ENCODE measurements at regions not wholly inside any gene's neighbourhood (a gene's known extent, or its start where the extent isn't known, plus 50 kb on each side); places are given as distances from the start of the nearest gene placed in this dataset.

- ATAC-seq (ENCODE audit: insufficient read depth, low FRiP score) (no peak), DNase-seq (no peak)
- TF ChIP-seq CTCF (IDR thresholded peaks at IDR 0.05; ENCODE audit: control extremely low read depth, extremely low read depth) = no peak
- Histone ChIP-seq H3K9me3 (ENCODE audit: control insufficient read depth in 4 of 4, insufficient read depth in 3 of 4, low read length in 3 of 4) (peaks cover 0 to 3% (median 0%) of the 10 kb centered on the region in 4 donors), H3K27ac (ENCODE audit: low read depth in 1 of 2, low read length in 1 of 2) (no peak overlapping the region), H3K4me1 (ENCODE audit: control insufficient read depth in 5 of 5, insufficient read depth in 5 of 5, low read length in 5 of 5) (no peaks in the 10 kb centered on the region), H3K4me3 (no peak overlapping the region), H3K9ac (ENCODE audit: insufficient read depth in 1 of 2, low read length in 2 of 2) (no peak overlapping the region), H3K27me3 (ENCODE audit: control insufficient read depth in 3 of 3, insufficient read depth in 3 of 3, low read length in 2 of 3) (no peaks in the 10 kb centered on the region), H3K36me3 (ENCODE audit: control insufficient read depth in 4 of 4, insufficient read depth in 4 of 4, low read length in 4 of 4) (no peaks in the 10 kb centered on the region)
- WGBS, 2 donors = 66 to 78% methylated on average over 2 of the region's 2 CpGs
Observed at GRCh38 chr4:130659320-130659719, 1563.4 kb downstream of the C4orf33 start.

GRCh38 chr4:130668859-130669258, 1572.9 kb downstream of the C4orf33 start:
- no peaks in the 10 kb centered on the region for H3K27me3 ChIP-seq (ENCODE audit: control insufficient read depth in 3 of 3, insufficient read depth in 3 of 3, low read length in 2 of 3)
- no peaks in the 10 kb centered on the region for H3K4me1 ChIP-seq (ENCODE audit: control insufficient read depth in 5 of 5, insufficient read depth in 5 of 5, low read length in 5 of 5)
- no peak for TF ChIP-seq CTCF (IDR thresholded peaks at IDR 0.05; ENCODE audit: control extremely low read depth, extremely low read depth)
- ATAC-seq (ENCODE audit: insufficient read depth, low FRiP score) = no peak
- H3K9me3 ChIP-seq (ENCODE audit: control insufficient read depth in 4 of 4, insufficient read depth in 3 of 4, low read length in 3 of 4) = no peaks in the 10 kb centered on the region
- no peak overlapping the region for H3K4me3 ChIP-seq
- 61 to 70% methylated on average over 3 of the region's 3 CpGs for WGBS, 2 donors
- no peak overlapping the region for H3K9ac ChIP-seq (ENCODE audit: insufficient read depth in 1 of 2, low read length in 2 of 2)
- H3K27ac ChIP-seq (ENCODE audit: low read depth in 1 of 2, low read length in 1 of 2) = no peak overlapping the region
- DNase-seq = no peak
- H3K36me3 ChIP-seq (ENCODE audit: control insufficient read depth in 4 of 4, insufficient read depth in 4 of 4, low read length in 4 of 4) = no peaks in the 10 kb centered on the region

GRCh38 chr4:130675266-130675665, 1579.3 kb downstream of the C4orf33 start:
- no peaks in the 10 kb centered on the region for H3K4me1 ChIP-seq (ENCODE audit: control insufficient read depth in 5 of 5, insufficient read depth in 5 of 5, low read length in 5 of 5)
- WGBS, 2 donors = 51 to 53% methylated on average over 2 of the region's 2 CpGs
- no peak overlapping the region for H3K4me3 ChIP-seq
- no peak overlapping the region for H3K9ac ChIP-seq (ENCODE audit: insufficient read depth in 1 of 2, low read length in 2 of 2)
- no peak for ATAC-seq (ENCODE audit: insufficient read depth, low FRiP score)
- no peaks in the 10 kb centered on the region for H3K9me3 ChIP-seq (ENCODE audit: control insufficient read depth in 4 of 4, insufficient read depth in 3 of 4, low read length in 3 of 4)
- no peaks in the 10 kb centered on the region for H3K36me3 ChIP-seq (ENCODE audit: control insufficient read depth in 4 of 4, insufficient read depth in 4 of 4, low read length in 4 of 4)
- H3K27me3 ChIP-seq (ENCODE audit: control insufficient read depth in 3 of 3, insufficient read depth in 3 of 3, low read length in 2 of 3) = no peaks in the 10 kb centered on the region
- no peak overlapping the region for H3K27ac ChIP-seq (ENCODE audit: low read depth in 1 of 2, low read length in 1 of 2)
- TF ChIP-seq CTCF (IDR thresholded peaks at IDR 0.05; ENCODE audit: control extremely low read depth, extremely low read depth) = no peak
- no peak for DNase-seq

- H3K36me3 ChIP-seq (ENCODE audit: control insufficient read depth in 4 of 4, insufficient read depth in 4 of 4, low read length in 4 of 4) = no peaks in the 10 kb centered on the region
- H3K9me3 ChIP-seq (ENCODE audit: control insufficient read depth in 4 of 4, insufficient read depth in 3 of 4, low read length in 3 of 4) = no peaks in the 10 kb centered on the region
- no peak overlapping the region for H3K9ac ChIP-seq (ENCODE audit: insufficient read depth in 1 of 2, low read length in 2 of 2)
- DNase-seq = no peak
- no peaks in the 10 kb centered on the region for H3K4me1 ChIP-seq (ENCODE audit: control insufficient read depth in 5 of 5, insufficient read depth in 5 of 5, low read length in 5 of 5)
- no peak overlapping the region for H3K27ac ChIP-seq (ENCODE audit: low read depth in 1 of 2, low read length in 1 of 2)
- TF ChIP-seq CTCF (IDR thresholded peaks at IDR 0.05; ENCODE audit: control extremely low read depth, extremely low read depth) = no peak
- no peak for ATAC-seq (ENCODE audit: insufficient read depth, low FRiP score)
- H3K4me3 ChIP-seq = no peak overlapping the region
- H3K27me3 ChIP-seq (ENCODE audit: control insufficient read depth in 3 of 3, insufficient read depth in 3 of 3, low read length in 2 of 3) = no peaks in the 10 kb centered on the region
Observed at GRCh38 chr4:130689181-130689580, 1593.2 kb downstream of the C4orf33 start.

Data from lung (tissue), 11 donors.